Testis (tissue), 2 donors: ENCODE measurements at regions not wholly inside any gene's neighbourhood (a gene's known extent, or its start where the extent isn't known, plus 50 kb on each side); places are given as distances from the start of the nearest gene placed in this dataset.

Source experiments
- POLR2A ChIP-seq: fragments of 450-650 bp; IDR thresholded peaks from one replicate; pipeline ENCODE4 v1.6.1; 2017; ENCODE audit warnings: antibody characterized with exemption, mild to moderate bottlenecking, moderate library complexity
- TF ChIP-seq, protein P1 (sequence below), 3 experiments: fragments of 450-650 bp in 2 of 3; fragments of 200-600 bp in 1 of 3; sonication (generic) in 1 of 3; IDR thresholded peaks; one replicate each; pipeline ENCODE4 v1.5.1; 2016 to 2019; ENCODE audit warnings: antibody characterized with exemption in 3 of 3, mild to moderate bottlenecking in 2 of 3, moderate library complexity in 1 of 3

DNA sequence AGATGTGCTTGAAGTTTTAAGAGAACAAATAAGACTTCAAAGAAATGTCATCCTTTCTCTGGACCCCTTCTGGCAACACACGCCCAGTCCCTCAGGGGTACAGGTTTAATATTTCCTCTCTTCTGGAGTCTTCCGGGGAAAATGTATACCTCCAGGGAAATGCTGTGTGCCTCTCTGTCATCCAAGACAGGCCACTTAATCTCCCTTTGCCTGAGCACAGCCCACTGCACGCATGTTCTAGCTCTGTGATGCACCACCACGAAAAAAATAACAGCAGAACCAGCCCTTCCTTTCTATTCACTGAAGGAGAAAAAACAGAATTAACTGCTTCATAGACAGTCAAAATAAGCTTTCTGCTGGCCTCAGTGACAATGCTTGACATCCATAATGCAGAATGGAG, 140.1 kb downstream of the RBFOX3 start:
- TF ChIP-seq, protein P1, sequence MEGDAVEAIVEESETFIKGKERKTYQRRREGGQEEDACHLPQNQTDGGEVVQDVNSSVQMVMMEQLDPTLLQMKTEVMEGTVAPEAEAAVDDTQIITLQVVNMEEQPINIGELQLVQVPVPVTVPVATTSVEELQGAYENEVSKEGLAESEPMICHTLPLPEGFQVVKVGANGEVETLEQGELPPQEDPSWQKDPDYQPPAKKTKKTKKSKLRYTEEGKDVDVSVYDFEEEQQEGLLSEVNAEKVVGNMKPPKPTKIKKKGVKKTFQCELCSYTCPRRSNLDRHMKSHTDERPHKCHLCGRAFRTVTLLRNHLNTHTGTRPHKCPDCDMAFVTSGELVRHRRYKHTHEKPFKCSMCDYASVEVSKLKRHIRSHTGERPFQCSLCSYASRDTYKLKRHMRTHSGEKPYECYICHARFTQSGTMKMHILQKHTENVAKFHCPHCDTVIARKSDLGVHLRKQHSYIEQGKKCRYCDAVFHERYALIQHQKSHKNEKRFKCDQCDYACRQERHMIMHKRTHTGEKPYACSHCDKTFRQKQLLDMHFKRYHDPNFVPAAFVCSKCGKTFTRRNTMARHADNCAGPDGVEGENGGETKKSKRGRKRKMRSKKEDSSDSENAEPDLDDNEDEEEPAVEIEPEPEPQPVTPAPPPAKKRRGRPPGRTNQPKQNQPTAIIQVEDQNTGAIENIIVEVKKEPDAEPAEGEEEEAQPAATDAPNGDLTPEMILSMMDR (IDR thresholded peaks at IDR 0.05) = no peak
- no peak for TF ChIP-seq POLR2A
